DOHH2 (cell line): ENCODE measurements at regions not wholly inside any gene's neighbourhood (a gene's known extent, or its start where the extent isn't known, plus 50 kb on each side); places are given as distances from the start of the nearest gene placed in this dataset.

Source experiments
- H3F3A ChIP-seq: fragments of 200-600 bp; sonication (generic), shearing (Covaris generic); 2 replicates; pipeline ENCODE4 v1.6.0; 2016; ENCODE audit warnings: antibody characterized with exemption, mild to moderate bottlenecking; ENCODE audit not compliant: control insufficient read depth, insufficient read depth
- H3K27ac ChIP-seq: fragments of 200-600 bp; sonication (generic); 2 replicates; pipeline ENCODE4 v1.5.1; 2014; ENCODE audit warnings: low read depth, mild to moderate bottlenecking, low read length, moderate library complexity
- H3K27me3 ChIP-seq: fragments of 200-600 bp; sonication (generic); 2 replicates; pipeline ENCODE4 v1.6.1; 2014; ENCODE audit warnings: mild to moderate bottlenecking, low read length, mixed read lengths; ENCODE audit not compliant: control insufficient read depth
- H3K36me3 ChIP-seq: fragments of 200-600 bp; sonication (generic); 2 replicates; pipeline ENCODE4 v1.6.1; 2014; ENCODE audit warnings: mild to moderate bottlenecking, low read length, moderate library complexity, mixed read lengths; ENCODE audit not compliant: control insufficient read depth
- H3K4me1 ChIP-seq: fragments of 200-600 bp; sonication (generic); 2 replicates; pipeline ENCODE4 v1.6.1; 2014; ENCODE audit warnings: mild to moderate bottlenecking, low read length, mixed read lengths; ENCODE audit not compliant: control insufficient read depth
- H3K4me2 ChIP-seq: fragments of 200-600 bp; sonication (generic); 2 replicates; pipeline ENCODE4 v1.6.0; 2014; ENCODE audit warnings: mild to moderate bottlenecking, low read length, moderate library complexity
- H3K4me3 ChIP-seq: fragments of 200-600 bp; sonication (generic); 2 replicates; pipeline ENCODE4 v1.5.1; 2014; ENCODE audit warnings: mild to moderate bottlenecking, low read length, mixed read lengths
- H3K79me2 ChIP-seq: fragments of 200-600 bp; sonication (generic); 2 replicates; pipeline ENCODE4 v1.6.1; 2014; ENCODE audit warnings: mild to moderate bottlenecking, low read length, mixed read lengths; ENCODE audit not compliant: control insufficient read depth
- H3K9me2 ChIP-seq: fragments of 200-600 bp; sonication (generic); replicated peaks from 2 replicates; pipeline ENCODE4 v1.6.1; 2014; ENCODE audit warnings: mild to moderate bottlenecking, low read length, mixed read lengths; ENCODE audit not compliant: control insufficient read depth
- H3K9me3 ChIP-seq: fragments of 200-600 bp; sonication (generic); 2 replicates; pipeline ENCODE4 v1.6.1; 2014; ENCODE audit warnings: antibody characterized with exemption, low read length, mixed read lengths; ENCODE audit not compliant: control insufficient read depth, insufficient read depth
- H4K20me1 ChIP-seq: fragments of 200-600 bp; sonication (generic); 2 replicates; pipeline ENCODE4 v1.6.0; 2014; ENCODE audit warnings: low read depth, mild to moderate bottlenecking, antibody characterized with exemption, low read length, moderate library complexity; ENCODE audit not compliant: control insufficient read depth, insufficient read depth
- CTCF ChIP-seq: fragments of 200-600 bp; sonication (generic); IDR thresholded peaks from one replicate; pipeline ENCODE4 v1.5.1; 2014; ENCODE audit warnings: antibody characterized with exemption, mild to moderate bottlenecking, low read depth, low read length; ENCODE audit not compliant: poor library complexity, severe bottlenecking
- EZH2phosphoT487 ChIP-seq: fragments of 200-600 bp; sonication (generic); IDR thresholded peaks from 2 replicates; pipeline ENCODE4 v1.6.1; 2017; ENCODE audit warnings: borderline replicate concordance, mild to moderate bottlenecking, antibody characterized with exemption, low read length, moderate library complexity, mixed read lengths

GRCh38 chr2:236768393-236769140 lies 198.9 kb downstream of the ACKR3 start:
- Histone ChIP-seq H3K4me1 (no peaks in the 10 kb centered on the region), H3K27me3 (peaks cover 3% of the 10 kb centered on the region), H3K4me3 (no peak overlapping the region), H3K4me2 (no peak overlapping the region), H3K79me2 (no peaks in the 10 kb centered on the region), H3K9me3 (no peaks in the 10 kb centered on the region), H3K9me2 (no peaks in the 10 kb centered on the region), H3K36me3 (no peaks in the 10 kb centered on the region), H3F3A (no peaks in the 10 kb centered on the region), H3K27ac (no peak overlapping the region), H4K20me1 (no peaks in the 10 kb centered on the region)
- TF ChIP-seq EZH2phosphoT487, result no peak
- no peak for TF ChIP-seq CTCF

DNA sequence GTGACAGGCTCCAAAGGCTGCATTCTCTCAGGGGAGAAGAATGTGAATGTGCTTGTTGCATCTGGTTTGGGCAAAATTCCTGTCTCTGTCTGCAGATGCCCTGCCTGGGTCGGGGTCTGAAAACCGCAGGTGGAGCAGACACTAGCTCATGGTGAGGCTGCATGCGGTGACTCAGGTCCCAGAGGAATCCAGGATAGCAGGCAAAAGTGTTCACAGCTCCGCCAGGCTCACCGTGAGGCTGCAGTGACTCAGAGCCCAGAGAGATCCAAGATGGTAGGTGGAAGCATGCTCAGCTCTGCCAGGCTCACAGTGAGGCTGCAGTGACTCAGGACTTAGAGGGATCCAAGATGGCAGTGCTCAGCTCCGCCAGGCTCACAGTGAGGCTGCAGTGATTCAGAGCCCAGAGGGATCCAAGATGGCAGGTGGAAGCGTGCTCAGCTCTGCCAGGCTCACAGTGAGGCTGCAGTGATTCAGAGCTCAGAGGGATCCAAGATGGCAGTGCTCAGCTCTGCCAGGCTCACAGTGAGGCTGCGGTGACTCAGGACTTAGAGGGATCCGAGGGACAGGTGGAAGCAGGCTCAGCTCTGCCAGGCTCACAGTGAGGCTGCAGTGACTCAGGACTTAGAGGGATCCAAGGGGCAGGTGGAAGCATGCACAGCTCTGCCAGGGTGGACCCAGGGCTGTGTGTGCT lies 200.5 kb downstream of the ACKR3 start:
- no peaks in the 10 kb centered on the region for H3F3A ChIP-seq
- no peaks in the 10 kb centered on the region for H3K9me3 ChIP-seq
- TF ChIP-seq EZH2phosphoT487 (no peak), CTCF (no peak)
- no peak overlapping the region for H3K27ac ChIP-seq
- H3K27me3 ChIP-seq, result peaks cover 3% of the 10 kb centered on the region
- H3K9me2 ChIP-seq, result no peaks in the 10 kb centered on the region
- H4K20me1 ChIP-seq, result no peaks in the 10 kb centered on the region
- no peaks in the 10 kb centered on the region for H3K79me2 ChIP-seq
- no peaks in the 10 kb centered on the region for H3K36me3 ChIP-seq
- H3K4me1 ChIP-seq, result no peaks in the 10 kb centered on the region
- H3K4me3 ChIP-seq, result no peak overlapping the region
- H3K4me2 ChIP-seq, result no peak overlapping the region

GRCh38 chr2:236772220-236772837 lies 202.7 kb downstream of the ACKR3 start:
- TF ChIP-seq EZH2phosphoT487, result no peak
- no peak for TF ChIP-seq CTCF

More at GRCh38 chr2:236772220-236772837, 202.7 kb downstream of the ACKR3 start:
- Histone ChIP-seq H3K4me2 (no peak overlapping the region), H4K20me1 (no peaks in the 10 kb centered on the region), H3K27me3 (peaks cover 14% of the 10 kb centered on the region), H3F3A (no peaks in the 10 kb centered on the region), H3K4me3 (no peak overlapping the region), H3K9me3 (no peaks in the 10 kb centered on the region), H3K4me1 (no peaks in the 10 kb centered on the region), H3K9me2 (no peaks in the 10 kb centered on the region), H3K79me2 (no peaks in the 10 kb centered on the region), H3K36me3 (no peaks in the 10 kb centered on the region), H3K27ac (no peak overlapping the region)
